IMR-90 (cell line): ENCODE measurements at regions not wholly inside any gene's neighbourhood (a gene's known extent, or its start where the extent isn't known, plus 50 kb on each side); places are given as distances from the start of the nearest gene placed in this dataset.

Experiments used
- FOS ChIP-seq: fragments of 150-350 bp; IDR thresholded peaks from 2 replicates; pipeline ENCODE4 v1.6.1; 2016; ENCODE audit warnings: low read depth, low read length
- MXI1 ChIP-seq: IDR thresholded peaks from 2 replicates; pipeline ENCODE4 v1.6.1; 2012; ENCODE audit warnings: low read depth, mild to moderate bottlenecking, low read length, moderate library complexity, borderline replicate concordance
- POLR2A ChIP-seq: IDR thresholded peaks from 2 replicates; pipeline ENCODE4 v1.6.1; 2012; ENCODE audit warnings: mild to moderate bottlenecking, low read depth, low read length
- RAD21 ChIP-seq: IDR thresholded peaks from 2 replicates; pipeline ENCODE4 v1.6.1; 2012; ENCODE audit warnings: low read length, improper control_type of control experiment
- TF ChIP-seq, protein P1 (sequence below): conservative IDR thresholded peaks from 2 replicates; pipeline ENCODE4 v1.5.1; 2012; ENCODE audit warnings: mild to moderate bottlenecking, low read depth, low read length, improper control_type of control experiment
- TF ChIP-seq, protein P2 (sequence below): fragments of 150-350 bp; IDR thresholded peaks from 2 replicates; pipeline ENCODE4 v1.6.1; 2017; ENCODE audit warnings: mild to moderate bottlenecking, antibody characterized with exemption, low read length, low read depth

DNA sequence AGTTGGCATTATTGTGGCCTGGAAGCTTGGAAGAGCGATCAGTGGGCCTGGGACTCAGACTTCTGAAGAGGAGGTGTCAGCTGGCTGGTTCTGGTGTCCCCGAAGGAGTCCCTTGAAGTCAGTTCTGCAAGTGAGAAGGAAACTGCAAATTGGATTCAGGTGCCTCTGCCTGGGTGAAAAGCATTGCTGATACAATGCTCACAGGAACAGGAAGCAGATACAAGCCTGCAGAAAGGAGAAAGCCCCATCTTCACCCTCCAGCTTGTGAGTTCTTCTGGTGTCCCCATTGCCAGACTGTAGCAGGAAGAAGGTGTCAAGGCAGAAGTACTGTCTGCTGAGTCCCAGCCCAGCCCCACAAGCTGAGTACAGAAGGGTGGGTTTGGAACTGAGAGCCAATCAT is 271.3 kb downstream of the PLOD2 start:
- TF ChIP-seq, protein P1, sequence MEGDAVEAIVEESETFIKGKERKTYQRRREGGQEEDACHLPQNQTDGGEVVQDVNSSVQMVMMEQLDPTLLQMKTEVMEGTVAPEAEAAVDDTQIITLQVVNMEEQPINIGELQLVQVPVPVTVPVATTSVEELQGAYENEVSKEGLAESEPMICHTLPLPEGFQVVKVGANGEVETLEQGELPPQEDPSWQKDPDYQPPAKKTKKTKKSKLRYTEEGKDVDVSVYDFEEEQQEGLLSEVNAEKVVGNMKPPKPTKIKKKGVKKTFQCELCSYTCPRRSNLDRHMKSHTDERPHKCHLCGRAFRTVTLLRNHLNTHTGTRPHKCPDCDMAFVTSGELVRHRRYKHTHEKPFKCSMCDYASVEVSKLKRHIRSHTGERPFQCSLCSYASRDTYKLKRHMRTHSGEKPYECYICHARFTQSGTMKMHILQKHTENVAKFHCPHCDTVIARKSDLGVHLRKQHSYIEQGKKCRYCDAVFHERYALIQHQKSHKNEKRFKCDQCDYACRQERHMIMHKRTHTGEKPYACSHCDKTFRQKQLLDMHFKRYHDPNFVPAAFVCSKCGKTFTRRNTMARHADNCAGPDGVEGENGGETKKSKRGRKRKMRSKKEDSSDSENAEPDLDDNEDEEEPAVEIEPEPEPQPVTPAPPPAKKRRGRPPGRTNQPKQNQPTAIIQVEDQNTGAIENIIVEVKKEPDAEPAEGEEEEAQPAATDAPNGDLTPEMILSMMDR = no peak
- TF ChIP-seq POLR2A (no peak), FOS (no peak), RAD21 (no peak), MXI1 (no peak)
- TF ChIP-seq, protein P2, sequence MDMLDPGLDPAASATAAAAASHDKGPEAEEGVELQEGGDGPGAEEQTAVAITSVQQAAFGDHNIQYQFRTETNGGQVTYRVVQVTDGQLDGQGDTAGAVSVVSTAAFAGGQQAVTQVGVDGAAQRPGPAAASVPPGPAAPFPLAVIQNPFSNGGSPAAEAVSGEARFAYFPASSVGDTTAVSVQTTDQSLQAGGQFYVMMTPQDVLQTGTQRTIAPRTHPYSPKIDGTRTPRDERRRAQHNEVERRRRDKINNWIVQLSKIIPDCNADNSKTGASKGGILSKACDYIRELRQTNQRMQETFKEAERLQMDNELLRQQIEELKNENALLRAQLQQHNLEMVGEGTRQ = no peak
